Bronchial epithelial cell (primary cell): ENCODE measurements at regions not wholly inside any gene's neighbourhood (a gene's known extent, or its start where the extent isn't known, plus 50 kb on each side); places are given as distances from the start of the nearest gene placed in this dataset.

ENCODE experiments used
- DNase-seq: peaks from one replicate; pipeline ENCODE4 v3.0.0-alpha.2; 2010; ENCODE audit warnings: low read depth
- FAIRE-seq: peaks from 2 replicates; lab custom pipeline; 2011; peaks lifted over from hg19 to GRCh38; lab: Jason Lieb, UNC
- H3K27me3 ChIP-seq: 2 replicates; pipeline ENCODE4 v1.5.1; 2011; ENCODE audit warnings: low read length; ENCODE audit not compliant: control insufficient read depth, insufficient read depth
- H3K36me3 ChIP-seq: 2 replicates; pipeline ENCODE4 v1.5.1; 2011; ENCODE audit warnings: low read length; ENCODE audit not compliant: control insufficient read depth, insufficient read depth
- H3K4me3 ChIP-seq: 2 replicates; pipeline ENCODE4 v1.5.1; 2011; ENCODE audit warnings: mild to moderate bottlenecking, low read depth, low read length, control low read depth
- TF ChIP-seq, protein P1 (sequence below): IDR thresholded peaks from 2 replicates; pipeline ENCODE4 v1.5.1; 2011; ENCODE audit warnings: mild to moderate bottlenecking, moderate library complexity, low read length, control low read depth, inconsistent platforms; ENCODE audit not compliant: insufficient read depth, severe bottlenecking

GRCh38 chr6:106889692-106890091 is 84.8 kb downstream of the CD24 start:
- no peaks in the 10 kb centered on the region for H3K36me3 ChIP-seq
- DNase-seq = no peak
- no peak overlapping the region for H3K4me3 ChIP-seq
- no peaks in the 10 kb centered on the region for H3K27me3 ChIP-seq
- TF ChIP-seq, protein P1, sequence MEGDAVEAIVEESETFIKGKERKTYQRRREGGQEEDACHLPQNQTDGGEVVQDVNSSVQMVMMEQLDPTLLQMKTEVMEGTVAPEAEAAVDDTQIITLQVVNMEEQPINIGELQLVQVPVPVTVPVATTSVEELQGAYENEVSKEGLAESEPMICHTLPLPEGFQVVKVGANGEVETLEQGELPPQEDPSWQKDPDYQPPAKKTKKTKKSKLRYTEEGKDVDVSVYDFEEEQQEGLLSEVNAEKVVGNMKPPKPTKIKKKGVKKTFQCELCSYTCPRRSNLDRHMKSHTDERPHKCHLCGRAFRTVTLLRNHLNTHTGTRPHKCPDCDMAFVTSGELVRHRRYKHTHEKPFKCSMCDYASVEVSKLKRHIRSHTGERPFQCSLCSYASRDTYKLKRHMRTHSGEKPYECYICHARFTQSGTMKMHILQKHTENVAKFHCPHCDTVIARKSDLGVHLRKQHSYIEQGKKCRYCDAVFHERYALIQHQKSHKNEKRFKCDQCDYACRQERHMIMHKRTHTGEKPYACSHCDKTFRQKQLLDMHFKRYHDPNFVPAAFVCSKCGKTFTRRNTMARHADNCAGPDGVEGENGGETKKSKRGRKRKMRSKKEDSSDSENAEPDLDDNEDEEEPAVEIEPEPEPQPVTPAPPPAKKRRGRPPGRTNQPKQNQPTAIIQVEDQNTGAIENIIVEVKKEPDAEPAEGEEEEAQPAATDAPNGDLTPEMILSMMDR = no peak
- no peak for FAIRE-seq

- TF ChIP-seq, protein P1 = no peak
Measured at GRCh38 chr6:106886922-106887797, 87.4 kb downstream of the CD24 start.

DNA sequence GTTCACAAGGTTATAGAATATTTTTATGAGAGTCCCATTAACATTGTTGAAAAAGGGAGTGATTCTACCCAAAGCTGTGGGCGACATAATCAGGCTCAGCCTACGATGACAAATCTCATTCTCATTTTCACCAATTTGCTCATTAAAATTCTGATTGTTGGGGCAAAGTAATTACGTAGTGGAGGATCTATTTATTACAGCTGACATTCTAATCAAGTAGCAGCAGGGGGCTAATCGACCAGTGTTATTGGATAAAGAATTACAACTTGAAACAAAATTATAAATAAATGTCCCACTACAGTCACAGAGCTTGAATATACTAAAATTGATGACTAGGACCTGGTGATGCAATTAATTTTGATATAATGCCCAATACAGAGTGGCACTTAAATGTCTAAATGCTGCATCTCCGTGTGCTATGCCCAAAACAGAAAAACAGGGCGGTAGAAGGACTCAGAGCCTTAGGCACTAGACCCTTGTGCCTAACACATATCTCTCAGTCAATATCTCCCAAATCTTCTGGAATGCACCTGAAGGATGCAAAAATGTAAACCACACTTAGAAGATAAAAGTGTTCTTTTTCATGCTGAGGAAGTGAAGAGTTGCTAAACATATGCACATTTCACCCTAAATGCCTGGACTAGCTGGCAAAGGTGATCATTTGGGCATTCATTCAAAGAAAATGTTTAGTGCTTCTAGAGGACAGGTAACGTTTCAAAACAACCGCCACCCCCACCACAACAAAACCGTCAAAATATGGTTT is 88.3 kb downstream of the CD24 start:
- H3K36me3 ChIP-seq = no peaks in the 10 kb centered on the region
- no peaks in the 10 kb centered on the region for H3K27me3 ChIP-seq
- TF ChIP-seq, protein P1 = no peak
- FAIRE-seq (no peak), DNase-seq (peak; percentile 9)
- H3K4me3 ChIP-seq = no peak overlapping the region

More at GRCh38 chr6:106886922-106887797, 87.4 kb downstream of the CD24 start:
- DNase-seq (peak; percentile 59), FAIRE-seq (no peak)
- H3K27me3 ChIP-seq = no peaks in the 10 kb centered on the region
- H3K36me3 ChIP-seq = no peaks in the 10 kb centered on the region
- H3K4me3 ChIP-seq = no peak overlapping the region

DNA sequence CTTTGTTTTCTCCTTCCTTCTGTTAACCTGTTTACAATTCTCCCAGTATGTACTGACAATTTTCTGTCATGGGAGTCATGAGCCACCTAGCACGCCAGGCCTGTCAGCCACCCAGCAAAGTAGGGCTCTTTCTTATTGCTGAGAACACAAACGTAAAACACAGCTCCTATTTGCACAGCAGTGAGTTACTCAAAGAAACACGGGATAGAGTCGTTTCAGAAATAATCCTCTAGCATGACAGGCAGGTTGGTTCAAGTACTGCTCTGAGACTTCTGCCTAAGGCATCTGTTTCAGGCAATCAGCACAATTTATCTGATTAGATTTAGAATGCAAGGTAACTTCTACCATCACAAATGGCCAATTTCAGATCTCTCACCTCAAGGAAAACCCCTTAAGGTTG is 88.8 kb downstream of the CD24 start:
- Histone ChIP-seq H3K27me3 (no peaks in the 10 kb centered on the region), H3K36me3 (no peaks in the 10 kb centered on the region), H3K4me3 (no peak overlapping the region)
- FAIRE-seq (no peak), DNase-seq (peak; percentile 86)
- TF ChIP-seq, protein P1 = peak; percentile 19

GRCh38 chr6:106884576-106884975 is 90.0 kb downstream of the CD24 start:
- FAIRE-seq (no peak), DNase-seq (no peak)
- TF ChIP-seq, protein P1 = no peak
- H3K27me3 ChIP-seq = no peaks in the 10 kb centered on the region
- no peaks in the 10 kb centered on the region for H3K36me3 ChIP-seq
- no peak overlapping the region for H3K4me3 ChIP-seq
